ENCODE measurements at regions not wholly inside any gene's neighbourhood (a gene's known extent, or its start where the extent isn't known, plus 50 kb on each side); places are given as distances from the start of the nearest gene placed in this dataset.
A peak's percentile ranks its signal among the peaks of the same experiment; 100 is the strongest.

DNA sequence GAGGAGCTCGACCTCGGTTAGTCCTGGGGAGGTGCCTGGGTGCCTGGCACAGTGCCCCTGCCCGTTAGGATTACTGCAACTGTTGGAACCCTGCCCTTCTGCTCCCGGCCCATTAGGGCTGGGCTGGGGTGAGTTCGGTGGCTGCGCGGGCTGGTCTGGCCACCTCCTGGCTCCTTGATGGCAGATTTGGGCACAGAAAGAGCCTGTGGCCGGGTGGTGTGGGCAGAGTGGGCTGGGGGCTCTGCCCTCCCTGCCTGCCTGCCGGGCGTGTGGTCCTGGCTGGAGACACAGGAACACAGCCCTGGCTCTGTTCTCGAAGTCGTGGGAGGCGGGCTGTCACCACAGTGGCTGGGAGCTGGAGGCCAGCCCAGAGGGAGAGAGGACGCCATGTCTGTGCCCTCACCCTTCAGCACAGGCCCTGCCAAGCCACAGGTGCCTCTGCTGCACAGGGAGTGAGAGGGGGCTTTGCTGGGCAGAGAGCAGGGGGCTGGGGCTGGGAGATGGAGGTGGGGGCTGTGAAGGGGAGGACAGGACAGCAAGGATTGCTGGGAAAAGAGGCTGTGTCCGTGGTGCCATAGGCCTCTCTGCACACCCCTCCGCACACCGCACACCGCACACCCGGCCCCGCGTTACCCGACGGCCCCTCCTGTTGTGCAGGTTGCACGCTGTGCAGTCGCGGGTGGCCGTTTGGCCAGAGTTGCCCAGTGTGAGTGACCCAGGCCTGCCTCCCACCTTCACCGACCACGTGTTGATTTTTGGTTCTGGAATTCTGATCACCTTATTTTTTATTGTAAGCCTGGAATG lies 236.6 kb upstream of the GSE1 start:
- Histone ChIP-seq H3K4me1 (peaks cover 17 to 19% of the 10 kb centered on the region in 2 donors), H3K4me3 (peak overlapping the region in 2 of 4 donors; percentile 23 to 29), H3K27ac (peak overlapping the region; percentile 38 to 65 (median 57)), H3K9me3 (no peaks in the 10 kb centered on the region), H3K36me3 (no peaks in the 10 kb centered on the region), H3K27me3 (no peaks in the 10 kb centered on the region)
- peak; percentile 27 to 56 for ATAC-seq
- TF ChIP-seq POLR2A (IDR thresholded peaks at IDR 0.05), result no peak
- TF ChIP-seq, protein P1, sequence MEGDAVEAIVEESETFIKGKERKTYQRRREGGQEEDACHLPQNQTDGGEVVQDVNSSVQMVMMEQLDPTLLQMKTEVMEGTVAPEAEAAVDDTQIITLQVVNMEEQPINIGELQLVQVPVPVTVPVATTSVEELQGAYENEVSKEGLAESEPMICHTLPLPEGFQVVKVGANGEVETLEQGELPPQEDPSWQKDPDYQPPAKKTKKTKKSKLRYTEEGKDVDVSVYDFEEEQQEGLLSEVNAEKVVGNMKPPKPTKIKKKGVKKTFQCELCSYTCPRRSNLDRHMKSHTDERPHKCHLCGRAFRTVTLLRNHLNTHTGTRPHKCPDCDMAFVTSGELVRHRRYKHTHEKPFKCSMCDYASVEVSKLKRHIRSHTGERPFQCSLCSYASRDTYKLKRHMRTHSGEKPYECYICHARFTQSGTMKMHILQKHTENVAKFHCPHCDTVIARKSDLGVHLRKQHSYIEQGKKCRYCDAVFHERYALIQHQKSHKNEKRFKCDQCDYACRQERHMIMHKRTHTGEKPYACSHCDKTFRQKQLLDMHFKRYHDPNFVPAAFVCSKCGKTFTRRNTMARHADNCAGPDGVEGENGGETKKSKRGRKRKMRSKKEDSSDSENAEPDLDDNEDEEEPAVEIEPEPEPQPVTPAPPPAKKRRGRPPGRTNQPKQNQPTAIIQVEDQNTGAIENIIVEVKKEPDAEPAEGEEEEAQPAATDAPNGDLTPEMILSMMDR (IDR thresholded peaks at IDR 0.05 in 4 of 5, conservative IDR thresholded peaks at IDR 0.05 in 1 of 5), result no peak
- DNase-seq, result peak; percentile 38 to 70
- intact Hi-C loops (cut with DNase I; ENCODE audit: low total_unique reads), result no loop called here
- in situ Hi-C loops (cut with MboI; ENCODE audit: low sequenced_read_pairs in 4 of 4), result no loop called here

DNA sequence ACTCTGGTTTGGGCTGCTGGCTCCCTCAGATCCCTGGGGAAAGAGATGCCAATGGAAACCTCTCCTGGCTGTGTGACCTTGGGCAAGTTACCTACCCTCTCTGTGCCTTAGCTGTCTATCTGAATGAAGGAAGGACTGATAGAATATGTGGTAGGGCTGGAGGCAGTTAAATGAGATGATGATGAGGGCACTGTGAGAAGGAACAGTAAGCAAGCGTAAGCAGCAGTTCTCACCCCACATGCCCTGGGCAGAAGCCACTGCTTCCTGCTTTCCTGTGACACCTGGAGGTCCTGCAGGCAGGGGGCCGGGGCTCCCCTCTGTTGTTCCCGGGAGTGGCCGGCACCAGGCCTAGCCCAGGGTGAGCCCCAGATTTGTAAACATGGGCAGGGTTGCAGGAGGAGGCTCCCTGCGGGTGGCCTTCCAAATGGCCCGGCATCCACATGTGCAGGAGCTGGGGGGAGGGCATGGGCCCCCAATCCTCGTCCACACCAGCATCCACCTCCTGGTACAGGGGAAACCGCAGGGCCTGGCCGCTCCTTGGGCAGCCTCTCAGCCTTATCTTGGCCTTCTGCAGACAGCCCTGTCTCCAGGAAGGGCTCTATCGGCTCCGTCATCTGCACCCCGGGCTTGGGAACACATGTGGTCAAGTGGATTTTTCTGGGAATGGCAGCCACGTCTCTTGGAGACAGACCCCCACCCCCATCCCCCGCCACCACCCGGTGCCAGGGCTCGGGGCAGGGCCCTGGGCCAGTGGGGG lies 235.6 kb upstream of the GSE1 start:
- Histone ChIP-seq H3K27ac (no peak overlapping the region), H3K4me1 (peaks cover 15 to 23% of the 10 kb centered on the region in 2 donors), H3K9me3 (no peaks in the 10 kb centered on the region), H3K27me3 (no peaks in the 10 kb centered on the region), H3K36me3 (no peaks in the 10 kb centered on the region), H3K4me3 (no peak overlapping the region)
- intact Hi-C loops (cut with DNase I; ENCODE audit: low total_unique reads) (no loop called here), in situ Hi-C loops (cut with MboI; ENCODE audit: low sequenced_read_pairs in 4 of 4) (no loop called here)
- TF ChIP-seq POLR2A (IDR thresholded peaks at IDR 0.05), result no peak
- TF ChIP-seq, protein P1 (IDR thresholded peaks at IDR 0.05 in 4 of 5, conservative IDR thresholded peaks at IDR 0.05 in 1 of 5), result no peak
- ATAC-seq (no peak), DNase-seq (no peak)

- Histone ChIP-seq H3K27ac (no peak overlapping the region), H3K4me1 (peaks cover 14 to 23% of the 10 kb centered on the region in 2 donors), H3K27me3 (no peaks in the 10 kb centered on the region), H3K9me3 (no peaks in the 10 kb centered on the region), H3K36me3 (no peaks in the 10 kb centered on the region), H3K4me3 (no peak overlapping the region)
- intact Hi-C loops (cut with DNase I; ENCODE audit: low total_unique reads), result no loop called here
- DNase-seq, result no peak
- in situ Hi-C loops (cut with MboI; ENCODE audit: low sequenced_read_pairs in 4 of 4), result no loop called here
- no peak for TF ChIP-seq POLR2A (IDR thresholded peaks at IDR 0.05)
- TF ChIP-seq, protein P1 (IDR thresholded peaks at IDR 0.05 in 4 of 5, conservative IDR thresholded peaks at IDR 0.05 in 1 of 5), result no peak
- ATAC-seq, result no peak
Measured at GRCh38 chr16:85378145-85379040, 234.7 kb upstream of the GSE1 start.

- H3K4me3 ChIP-seq, result no peak overlapping the region
- DNase-seq, result no peak
- no peaks in the 10 kb centered on the region for H3K36me3 ChIP-seq
- no peak for TF ChIP-seq POLR2A (IDR thresholded peaks at IDR 0.05)
- TF ChIP-seq, protein P1 (IDR thresholded peaks at IDR 0.05 in 4 of 5, conservative IDR thresholded peaks at IDR 0.05 in 1 of 5), result no peak
- H3K27me3 ChIP-seq, result no peaks in the 10 kb centered on the region
- in situ Hi-C loops (cut with MboI; ENCODE audit: low sequenced_read_pairs in 4 of 4) (no loop called here), intact Hi-C loops (cut with DNase I; ENCODE audit: low total_unique reads) (no loop called here)
- H3K9me3 ChIP-seq, result no peaks in the 10 kb centered on the region
- H3K4me1 ChIP-seq, result peaks cover 14 to 23% of the 10 kb centered on the region in 2 donors
- no peak overlapping the region for H3K27ac ChIP-seq
- no peak for ATAC-seq
Measured at GRCh38 chr16:85379041-85380001, 233.8 kb upstream of the GSE1 start.
